Kidney epithelial cell (primary cell): ENCODE measurements at regions not wholly inside any gene's neighbourhood (a gene's known extent, or its start where the extent isn't known, plus 50 kb on each side); places are given as distances from the start of the nearest gene placed in this dataset.

Source experiments
- DNase-seq: peaks from one replicate; pipeline ENCODE4 v3.0.0-alpha.2; 2010; ENCODE audit warnings: low read depth
- H3K27me3 ChIP-seq: 2 replicates; pipeline ENCODE4 v1.6.0; 2011; ENCODE audit warnings: low read length; ENCODE audit not compliant: control insufficient read depth, insufficient read depth
- H3K36me3 ChIP-seq: 2 replicates; pipeline ENCODE4 v1.5.1; 2011; ENCODE audit warnings: low read length; ENCODE audit not compliant: control insufficient read depth, insufficient read depth
- H3K4me3 ChIP-seq: 2 replicates; pipeline ENCODE4 v1.5.1; 2011; ENCODE audit warnings: low read depth, mild to moderate bottlenecking, control low read depth, low read length
- CTCF ChIP-seq: IDR thresholded peaks from 2 replicates; pipeline ENCODE4 v1.5.1; 2011; ENCODE audit warnings: mild to moderate bottlenecking, moderate library complexity, low read length, control low read depth, inconsistent platforms; ENCODE audit not compliant: insufficient read depth, poor library complexity, severe bottlenecking

- no peak overlapping the region for H3K4me3 ChIP-seq
- no peak for TF ChIP-seq CTCF
- H3K36me3 ChIP-seq = no peaks in the 10 kb centered on the region
- no peak for DNase-seq
- no peaks in the 10 kb centered on the region for H3K27me3 ChIP-seq
Observed at GRCh38 chr3:66655044-66655443, 154.2 kb upstream of the LRIG1 start.

GRCh38 chr3:66655671-66656070 lies 154.8 kb upstream of the LRIG1 start:
- H3K4me3 ChIP-seq = no peak overlapping the region
- no peak for DNase-seq
- no peaks in the 10 kb centered on the region for H3K27me3 ChIP-seq
- TF ChIP-seq CTCF = no peak
- H3K36me3 ChIP-seq = no peaks in the 10 kb centered on the region

- no peaks in the 10 kb centered on the region for H3K27me3 ChIP-seq
- no peaks in the 10 kb centered on the region for H3K36me3 ChIP-seq
- no peak for DNase-seq
- no peak overlapping the region for H3K4me3 ChIP-seq
- TF ChIP-seq CTCF = no peak
Observed at GRCh38 chr3:66656609-66657008, 155.8 kb upstream of the LRIG1 start.

- Histone ChIP-seq H3K36me3 (no peaks in the 10 kb centered on the region), H3K27me3 (no peaks in the 10 kb centered on the region), H3K4me3 (no peak overlapping the region)
- no peak for DNase-seq
- no peak for TF ChIP-seq CTCF
Observed at GRCh38 chr3:66659056-66659455, 158.2 kb upstream of the LRIG1 start.

- DNase-seq = no peak
- Histone ChIP-seq H3K4me3 (no peak overlapping the region), H3K27me3 (no peaks in the 10 kb centered on the region), H3K36me3 (no peaks in the 10 kb centered on the region)
- no peak for TF ChIP-seq CTCF
Observed at GRCh38 chr3:66661628-66662027, 160.8 kb upstream of the LRIG1 start.

- Histone ChIP-seq H3K4me3 (no peak overlapping the region), H3K27me3 (no peaks in the 10 kb centered on the region), H3K36me3 (no peaks in the 10 kb centered on the region)
- DNase-seq = peak; percentile 43
- TF ChIP-seq CTCF = no peak
Observed at GRCh38 chr3:66662894-66663293, 162.1 kb upstream of the LRIG1 start.
